GM18870 (cell line): ENCODE measurements at regions not wholly inside any gene's neighbourhood (a gene's known extent, or its start where the extent isn't known, plus 50 kb on each side); places are given as distances from the start of the nearest gene placed in this dataset.
"Not testable (repeated sequence)": the region's sequence is repeated elsewhere in the genome, so short reads cannot be mapped to it uniquely, and the experiment has no call there.

ENCODE experiments used
- ATAC-seq: cut with Tn5 transposase; IDR thresholded peaks from one replicate; pipeline ENCODE4 v1.9.1; 2021; ENCODE audit warnings: moderate library complexity; ENCODE audit not compliant: unreplicated experiment

DNA sequence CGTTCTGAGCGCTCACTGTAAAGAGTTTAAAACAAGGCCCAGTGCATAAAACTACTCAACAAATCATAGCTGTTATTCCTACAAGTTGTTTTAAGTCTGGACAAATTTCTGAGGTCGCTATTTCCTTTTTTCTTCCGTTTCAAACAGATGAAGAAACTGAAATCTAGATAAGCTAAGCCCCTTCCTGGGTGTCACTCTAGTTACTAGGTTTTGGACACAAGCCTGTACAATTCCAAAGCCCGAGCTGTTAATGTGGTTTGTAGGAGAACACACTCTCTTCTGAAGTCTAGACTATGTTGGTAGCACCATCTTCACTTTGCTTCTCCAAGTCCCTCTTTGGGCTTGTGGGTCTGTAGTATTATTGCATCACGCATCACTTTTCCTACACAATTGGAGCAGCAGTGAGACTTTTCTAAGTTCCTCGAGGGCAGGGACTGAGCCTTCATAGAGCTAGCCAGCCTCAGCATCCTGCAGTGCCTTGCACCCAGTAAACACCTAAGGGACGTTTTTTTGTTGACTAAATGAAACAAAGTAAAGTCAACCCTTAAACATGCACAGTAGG is 142.6 kb upstream of the PROK2 start:
- no peak for ATAC-seq

GRCh38 chr3:71926616-71927015 is 141.7 kb upstream of the PROK2 start:
- ATAC-seq: no peak

- no peak for ATAC-seq
These were observed 141.3 kb upstream of the PROK2 start for GRCh38 chr3:71926262-71926600.

DNA sequence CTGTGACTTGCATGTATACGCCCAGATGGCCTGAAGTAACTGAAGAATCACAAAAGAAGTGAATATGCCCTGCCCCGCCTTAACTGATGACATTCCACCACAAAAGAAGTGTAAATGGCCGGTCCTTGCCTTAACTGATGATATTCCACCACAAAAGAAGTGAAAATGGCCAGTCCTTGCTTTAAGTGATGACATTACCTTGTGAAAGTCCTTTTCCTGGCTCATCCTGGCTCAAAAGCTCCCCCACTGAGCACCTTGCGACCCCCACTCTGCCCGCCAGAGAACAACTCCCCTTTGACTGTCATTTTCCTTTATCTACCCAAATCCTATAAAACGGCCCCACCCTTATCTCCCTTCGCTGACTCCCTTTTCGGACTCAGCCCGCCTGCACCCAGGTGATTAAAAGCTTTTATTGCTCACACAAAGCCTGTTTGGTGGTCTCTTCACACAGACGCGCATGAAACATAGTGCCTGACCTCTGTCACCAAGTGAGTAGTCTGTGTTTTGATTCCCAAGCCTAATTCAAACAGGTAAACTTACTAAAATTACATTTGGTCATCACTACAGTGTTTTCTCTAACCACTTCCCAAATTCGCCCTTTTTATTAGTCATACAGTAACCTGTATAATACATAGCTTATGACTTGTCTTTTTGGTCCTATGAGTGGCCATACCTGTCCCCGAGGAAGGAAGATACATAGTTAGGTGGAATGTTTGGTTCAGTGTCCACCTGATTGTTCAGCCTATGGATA is 140.7 kb upstream of the PROK2 start:
- ATAC-seq: not testable (repeated sequence)

- no peak for ATAC-seq
These were observed 139.8 kb upstream of the PROK2 start for GRCh38 chr3:71924721-71925120.

- ATAC-seq: no peak
These were observed 136.1 kb upstream of the PROK2 start for GRCh38 chr3:71921036-71921435.

DNA sequence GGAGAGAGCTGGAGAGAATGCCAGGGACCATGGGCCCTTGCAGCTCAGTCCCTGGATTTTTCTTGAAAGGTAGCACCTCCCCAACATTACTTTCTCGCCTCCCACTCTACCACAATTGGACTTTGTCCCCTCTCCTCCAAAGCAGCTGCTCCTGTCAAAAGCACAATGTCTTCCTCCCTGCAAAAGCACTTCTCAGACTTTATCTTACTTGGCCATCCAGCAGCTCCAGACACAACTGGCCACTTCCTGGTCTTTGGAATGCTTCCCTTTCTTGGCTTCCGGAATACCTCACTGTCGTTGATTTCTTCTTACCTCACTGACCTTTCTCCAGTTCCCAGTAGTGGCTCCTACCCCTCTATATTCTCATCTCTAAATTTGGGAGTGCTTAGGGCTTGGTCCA is 134.6 kb upstream of the PROK2 start:
- no peak for ATAC-seq

- ATAC-seq: no peak
These were observed 132.6 kb upstream of the PROK2 start for GRCh38 chr3:71917545-71917944.

- ATAC-seq: no peak
These were observed 131.9 kb upstream of the PROK2 start for GRCh38 chr3:71916747-71917369.

GRCh38 chr3:71912839-71913495 is 128.0 kb upstream of the PROK2 start:
- no peak for ATAC-seq

GRCh38 chr3:71910108-71910507 is 125.2 kb upstream of the PROK2 start:
- ATAC-seq: no peak

DNA sequence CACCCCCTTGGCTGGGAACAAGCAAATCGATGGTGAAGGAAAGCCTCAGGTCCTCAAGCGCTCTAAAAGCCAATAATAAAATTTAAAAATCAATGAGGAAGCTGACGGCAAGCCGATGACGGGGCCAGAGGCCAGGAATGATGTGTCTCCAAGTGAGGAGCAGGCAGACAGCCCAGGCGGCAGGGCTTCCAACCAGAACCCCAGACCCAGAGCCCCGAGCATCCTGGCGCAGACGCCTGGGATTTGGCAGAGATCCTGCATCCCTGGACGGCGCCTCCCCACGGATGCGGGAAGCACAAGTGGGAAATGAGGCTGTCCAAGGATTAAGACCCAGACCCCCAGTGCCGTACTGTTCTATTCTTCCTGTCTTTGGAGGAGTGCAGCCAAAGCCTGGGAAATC is 123.0 kb upstream of the PROK2 start:
- no peak for ATAC-seq

DNA sequence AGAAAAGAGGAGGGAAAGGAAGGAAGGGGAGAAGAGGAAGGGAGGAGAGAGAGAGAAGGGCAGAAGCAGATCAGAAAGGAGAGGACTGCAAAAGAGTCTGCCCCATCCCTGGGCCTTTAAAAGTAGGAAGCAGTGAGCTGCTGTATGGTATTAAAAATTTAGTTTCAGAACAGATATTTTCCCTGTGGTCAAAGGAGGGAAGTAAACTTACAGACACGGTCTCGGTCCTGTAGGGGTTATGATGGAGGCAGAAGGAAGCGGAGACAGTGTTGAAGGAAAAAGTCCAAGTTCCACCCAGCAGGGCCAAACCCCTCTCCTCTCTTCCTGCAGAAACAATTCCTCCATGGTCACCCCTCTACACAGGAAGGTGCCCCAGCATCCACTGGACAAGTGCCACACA is 122.0 kb upstream of the PROK2 start:
- no peak for ATAC-seq

- ATAC-seq: peak; percentile 92
These were observed 120.5 kb upstream of the PROK2 start for GRCh38 chr3:71905426-71905825.

GRCh38 chr3:71903936-71904335 is 119.0 kb upstream of the PROK2 start:
- ATAC-seq: no peak

- no peak for ATAC-seq
These were observed 118.2 kb upstream of the PROK2 start for GRCh38 chr3:71903112-71903495.

- ATAC-seq: no peak
These were observed 117.5 kb upstream of the PROK2 start for GRCh38 chr3:71902258-71903111.

GRCh38 chr3:71901645-71902044 is 116.7 kb upstream of the PROK2 start:
- no peak for ATAC-seq

DNA sequence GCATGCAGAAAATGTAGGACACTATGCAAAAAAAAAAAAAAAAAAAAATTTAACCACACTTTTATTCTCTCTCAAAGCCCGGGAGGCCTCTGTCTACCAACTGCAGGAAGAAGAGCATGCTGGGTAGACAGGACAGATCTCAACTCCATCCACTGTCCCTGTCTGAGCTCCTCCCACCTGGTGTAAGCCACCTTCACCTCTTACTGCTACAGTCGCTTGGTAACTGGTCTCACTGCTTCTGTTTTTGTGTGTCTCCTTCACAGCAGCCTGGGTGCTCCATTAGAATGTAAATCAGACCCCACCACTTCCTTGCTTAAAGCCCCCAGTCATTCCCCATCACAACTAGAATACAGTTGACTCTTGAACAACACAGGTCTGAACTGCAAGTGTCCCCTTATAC is 115.1 kb upstream of the PROK2 start:
- ATAC-seq: no peak

- no peak for ATAC-seq
These were observed 111.8 kb upstream of the PROK2 start for GRCh38 chr3:71896751-71897150.
